GM11168 (cell line): ENCODE measurements at regions not wholly inside any gene's neighbourhood (a gene's known extent, or its start where the extent isn't known, plus 50 kb on each side); places are given as distances from the start of the nearest gene placed in this dataset.
"Not testable (repeated sequence)": the region's sequence is repeated elsewhere in the genome, so short reads cannot be mapped to it uniquely, and the experiment has no call there.

Experiments
- in situ Hi-C: fragments of 300-500 bp; cut with MboI; formaldehyde crosslinking; loops from one replicate; pipeline ENCODE4 v1.12.0; 2022; ENCODE audit warnings: low sequenced_read_pairs; ENCODE audit not compliant: unreplicated experiment

- in situ Hi-C loops: no loop called here
These were observed 1777.5 kb downstream of the BRINP3 start for GRCh38 chr1:188700116-188700515.

- in situ Hi-C loops: no loop called here
These were observed 1770.9 kb downstream of the BRINP3 start for GRCh38 chr1:188706742-188707141.

- in situ Hi-C loops: no loop called here
These were observed 1768.7 kb downstream of the BRINP3 start for GRCh38 chr1:188708795-188709535.

- in situ Hi-C loops: no loop called here
These were observed 1762.1 kb downstream of the BRINP3 start for GRCh38 chr1:188715566-188715965.

GRCh38 chr1:188719735-188720134, 1757.9 kb downstream of the BRINP3 start:
- in situ Hi-C loops: no loop called here

GRCh38 chr1:188723332-188724020, 1754.2 kb downstream of the BRINP3 start:
- in situ Hi-C loops: no loop called here

GRCh38 chr1:188729039-188729438, 1748.6 kb downstream of the BRINP3 start:
- in situ Hi-C loops: no loop called here

- in situ Hi-C loops: no loop called here
These were observed 1742.1 kb downstream of the BRINP3 start for GRCh38 chr1:188735567-188735966.

- in situ Hi-C loops: not testable (repeated sequence)
These were observed 1728.4 kb downstream of the BRINP3 start for GRCh38 chr1:188749275-188749674.

GRCh38 chr1:188752027-188752426, 1725.6 kb downstream of the BRINP3 start:
- in situ Hi-C loops: not testable (repeated sequence)

- in situ Hi-C loops: not testable (repeated sequence)
These were observed 1719.9 kb downstream of the BRINP3 start for GRCh38 chr1:188757747-188758146.

- in situ Hi-C loops: no loop called here
These were observed 1716.4 kb downstream of the BRINP3 start for GRCh38 chr1:188761226-188761625.

- in situ Hi-C loops: no loop called here
These were observed 1715.4 kb downstream of the BRINP3 start for GRCh38 chr1:188762166-188762743.

- in situ Hi-C loops: no loop called here
These were observed 1714.1 kb downstream of the BRINP3 start for GRCh38 chr1:188763541-188763940.

GRCh38 chr1:188769181-188769580, 1708.5 kb downstream of the BRINP3 start:
- in situ Hi-C loops: no loop called here

- in situ Hi-C loops: no loop called here
These were observed 1707.7 kb downstream of the BRINP3 start for GRCh38 chr1:188769936-188770335.

- in situ Hi-C loops: no loop called here
These were observed 1699.1 kb downstream of the BRINP3 start for GRCh38 chr1:188778578-188778977.

GRCh38 chr1:188782220-188782841, 1695.3 kb downstream of the BRINP3 start:
- in situ Hi-C loops: no loop called here

GRCh38 chr1:188794969-188795368, 1682.7 kb downstream of the BRINP3 start:
- in situ Hi-C loops: no loop called here

GRCh38 chr1:188812153-188812552, 1665.5 kb downstream of the BRINP3 start:
- in situ Hi-C loops: not testable (repeated sequence)
